Smooth muscle cell (in vitro differentiated cells): ENCODE measurements at regions not wholly inside any gene's neighbourhood (a gene's known extent, or its start where the extent isn't known, plus 50 kb on each side); places are given as distances from the start of the nearest gene placed in this dataset.

ENCODE experiments used
- DNase-seq: peaks from one replicate; lab custom pipeline; 2025; ENCODE audit not compliant: unreplicated experiment; lab: John Stamatoyannopoulos, UW
- H2AFZ ChIP-seq: fragments of 200-600 bp; sonication (generic); 2 replicates; pipeline ENCODE4 v1.6.0; 2016; ENCODE audit warnings: antibody characterized with exemption, low read depth, mild to moderate bottlenecking
- H3F3A ChIP-seq: fragments of 200-600 bp; sonication (generic); 2 replicates; pipeline ENCODE4 v1.6.0; 2017; ENCODE audit warnings: antibody characterized with exemption, low read depth
- H3K27ac ChIP-seq: fragments of 200-600 bp; sonication (generic); 2 replicates; pipeline ENCODE4 v1.5.1; 2016; ENCODE audit warnings: low read depth, mild to moderate bottlenecking
- H3K27me3 ChIP-seq: fragments of 200-600 bp; sonication (generic); 2 replicates; pipeline ENCODE4 v1.6.1; 2016; ENCODE audit warnings: low read depth, mild to moderate bottlenecking
- H3K36me3 ChIP-seq: fragments of 200-600 bp; sonication (generic); 2 replicates; pipeline ENCODE4 v1.5.1; 2016; ENCODE audit warnings: low read depth
- H3K4me1 ChIP-seq: fragments of 200-600 bp; sonication (generic); 2 replicates; pipeline ENCODE4 v1.5.1; 2016; ENCODE audit warnings: low read depth
- H3K4me2 ChIP-seq: fragments of 200-600 bp; sonication (generic); 2 replicates; pipeline ENCODE4 v1.6.0; 2016; ENCODE audit warnings: mild to moderate bottlenecking
- H3K4me3 ChIP-seq: fragments of 200-600 bp; sonication (generic); 2 replicates; pipeline ENCODE4 v1.5.1; 2016; ENCODE audit warnings: mild to moderate bottlenecking
- H3K79me2 ChIP-seq: fragments of 200-600 bp; sonication (generic); 2 replicates; pipeline ENCODE4 v1.6.0; 2016; ENCODE audit warnings: low read depth, mild to moderate bottlenecking
- H3K9ac ChIP-seq: fragments of 200-600 bp; sonication (generic); 2 replicates; pipeline ENCODE4 v1.6.0; 2016; ENCODE audit warnings: low read depth
- H3K9me3 ChIP-seq: fragments of 200-600 bp; sonication (generic); replicated peaks from 2 replicates; pipeline ENCODE4 v1.5.1; 2016; ENCODE audit warnings: low read depth
- H4K20me1 ChIP-seq: fragments of 200-600 bp; sonication (generic); 2 replicates; pipeline ENCODE4 v1.6.0; 2016; ENCODE audit warnings: low read depth
- WGBS: methylation state at CpG from one replicate; pipeline ENCODE4 v1.1.7; 2016; ENCODE audit warnings: low lambda C conversion rate; 5-methylcytosine and 5-hydroxymethylcytosine counted together
- TF ChIP-seq, protein P1 (sequence below): fragments of 200-600 bp; sonication (generic); IDR thresholded peaks from 2 replicates; pipeline ENCODE4 v1.5.1; 2017; ENCODE audit warnings: borderline replicate concordance, mild to moderate bottlenecking, antibody characterized with exemption; ENCODE audit not compliant: insufficient read depth, poor library complexity, severe bottlenecking

DNA sequence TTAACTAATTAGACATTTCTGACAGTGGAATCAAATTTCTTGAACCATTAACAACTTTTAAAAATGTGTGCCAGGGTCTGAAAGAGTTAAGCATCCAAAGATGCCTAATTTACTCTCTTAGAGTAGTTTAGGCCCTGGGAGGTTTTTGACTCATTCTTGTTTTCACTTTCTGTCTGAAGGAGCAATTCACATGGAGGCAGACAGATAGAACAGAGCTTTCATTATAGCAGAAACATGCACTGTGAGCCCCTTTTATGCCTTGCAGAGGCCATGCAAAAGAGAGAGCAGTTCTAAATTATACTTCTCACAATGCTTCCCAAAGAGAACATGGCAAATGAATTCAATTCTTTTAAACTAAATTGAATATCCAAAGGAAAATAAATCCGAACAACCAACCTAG is 554.8 kb downstream of the MFSD1 start:
- H3F3A ChIP-seq: no peaks in the 10 kb centered on the region
- no peaks in the 10 kb centered on the region for H3K27me3 ChIP-seq
- 81% methylated on average over 1 of the region's 1 CpG for WGBS

DNA sequence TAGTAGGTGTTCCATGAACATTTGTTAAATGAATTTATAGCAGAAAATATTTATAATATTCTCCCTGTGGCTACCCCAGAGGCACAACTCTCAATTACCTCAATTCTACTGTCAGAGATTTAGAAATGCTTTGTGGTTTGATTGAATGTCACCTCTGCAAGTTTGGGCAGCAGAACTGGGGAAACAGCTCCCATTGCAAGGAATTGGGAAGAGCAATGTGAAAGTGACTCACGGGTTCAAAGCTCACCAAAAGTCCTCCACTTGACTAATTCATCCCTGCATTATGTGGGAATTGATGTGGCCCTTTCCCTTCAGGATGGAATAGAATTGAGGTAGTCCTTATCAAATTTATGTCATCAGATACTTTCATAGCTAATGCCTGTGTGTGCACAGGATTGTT is 562.7 kb downstream of the MFSD1 start:
- WGBS: 72% methylated on average over 1 of the region's 1 CpG
- no peaks in the 10 kb centered on the region for H3K79me2 ChIP-seq
- H3K4me2 ChIP-seq: no peak overlapping the region
- no peak overlapping the region for H3K9ac ChIP-seq
- no peak overlapping the region for H2AFZ ChIP-seq
- H4K20me1 ChIP-seq: no peaks in the 10 kb centered on the region
- no peaks in the 10 kb centered on the region for H3K27me3 ChIP-seq
- H3K4me3 ChIP-seq: no peak overlapping the region
- no peaks in the 10 kb centered on the region for H3F3A ChIP-seq
- DNase-seq: no peak
- H3K36me3 ChIP-seq: no peaks in the 10 kb centered on the region
- TF ChIP-seq, protein P1, sequence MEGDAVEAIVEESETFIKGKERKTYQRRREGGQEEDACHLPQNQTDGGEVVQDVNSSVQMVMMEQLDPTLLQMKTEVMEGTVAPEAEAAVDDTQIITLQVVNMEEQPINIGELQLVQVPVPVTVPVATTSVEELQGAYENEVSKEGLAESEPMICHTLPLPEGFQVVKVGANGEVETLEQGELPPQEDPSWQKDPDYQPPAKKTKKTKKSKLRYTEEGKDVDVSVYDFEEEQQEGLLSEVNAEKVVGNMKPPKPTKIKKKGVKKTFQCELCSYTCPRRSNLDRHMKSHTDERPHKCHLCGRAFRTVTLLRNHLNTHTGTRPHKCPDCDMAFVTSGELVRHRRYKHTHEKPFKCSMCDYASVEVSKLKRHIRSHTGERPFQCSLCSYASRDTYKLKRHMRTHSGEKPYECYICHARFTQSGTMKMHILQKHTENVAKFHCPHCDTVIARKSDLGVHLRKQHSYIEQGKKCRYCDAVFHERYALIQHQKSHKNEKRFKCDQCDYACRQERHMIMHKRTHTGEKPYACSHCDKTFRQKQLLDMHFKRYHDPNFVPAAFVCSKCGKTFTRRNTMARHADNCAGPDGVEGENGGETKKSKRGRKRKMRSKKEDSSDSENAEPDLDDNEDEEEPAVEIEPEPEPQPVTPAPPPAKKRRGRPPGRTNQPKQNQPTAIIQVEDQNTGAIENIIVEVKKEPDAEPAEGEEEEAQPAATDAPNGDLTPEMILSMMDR: no peak
- no peak overlapping the region for H3K27ac ChIP-seq
- no peaks in the 10 kb centered on the region for H3K4me1 ChIP-seq
- no peaks in the 10 kb centered on the region for H3K9me3 ChIP-seq

More for the DNA sequence above, 554.8 kb downstream of the MFSD1 start:
- H4K20me1 ChIP-seq: no peaks in the 10 kb centered on the region
- no peak overlapping the region for H3K9ac ChIP-seq
- no peak overlapping the region for H3K4me3 ChIP-seq
- no peaks in the 10 kb centered on the region for H3K9me3 ChIP-seq
- H3K4me1 ChIP-seq: no peaks in the 10 kb centered on the region
- H2AFZ ChIP-seq: no peak overlapping the region
- TF ChIP-seq, protein P1: no peak
- no peaks in the 10 kb centered on the region for H3K79me2 ChIP-seq
- H3K36me3 ChIP-seq: no peaks in the 10 kb centered on the region
- H3K4me2 ChIP-seq: no peak overlapping the region
- no peak overlapping the region for H3K27ac ChIP-seq
- DNase-seq: no peak

DNA sequence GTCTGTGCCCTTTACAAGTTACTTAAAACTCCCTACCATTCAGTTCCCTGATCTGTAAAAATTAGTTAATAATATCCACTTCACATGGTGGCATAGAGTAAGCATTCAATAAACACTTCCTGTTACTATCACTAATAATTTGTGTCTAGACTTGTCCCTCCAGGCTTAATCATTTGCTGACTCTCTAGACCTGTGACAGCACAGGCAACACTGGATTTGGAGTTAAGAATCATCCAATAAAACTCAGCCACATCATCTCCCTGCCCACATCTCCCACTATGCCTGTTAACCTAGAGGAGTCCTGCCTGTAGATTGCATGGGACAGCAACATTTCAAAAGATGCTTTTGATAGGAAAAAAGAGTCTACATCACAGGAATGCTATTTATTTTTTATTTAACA is 564.6 kb downstream of the MFSD1 start:
- no peak overlapping the region for H3K4me2 ChIP-seq
- TF ChIP-seq, protein P1: no peak
- no peaks in the 10 kb centered on the region for H3K27me3 ChIP-seq
- H3F3A ChIP-seq: no peaks in the 10 kb centered on the region
- H3K27ac ChIP-seq: no peak overlapping the region
- DNase-seq: no peak
- no peaks in the 10 kb centered on the region for H3K9me3 ChIP-seq
- no peaks in the 10 kb centered on the region for H3K79me2 ChIP-seq
- no peaks in the 10 kb centered on the region for H4K20me1 ChIP-seq
- H3K4me1 ChIP-seq: no peaks in the 10 kb centered on the region
- no peak overlapping the region for H2AFZ ChIP-seq
- no peaks in the 10 kb centered on the region for H3K36me3 ChIP-seq
- no peak overlapping the region for H3K9ac ChIP-seq
- H3K4me3 ChIP-seq: no peak overlapping the region

DNA sequence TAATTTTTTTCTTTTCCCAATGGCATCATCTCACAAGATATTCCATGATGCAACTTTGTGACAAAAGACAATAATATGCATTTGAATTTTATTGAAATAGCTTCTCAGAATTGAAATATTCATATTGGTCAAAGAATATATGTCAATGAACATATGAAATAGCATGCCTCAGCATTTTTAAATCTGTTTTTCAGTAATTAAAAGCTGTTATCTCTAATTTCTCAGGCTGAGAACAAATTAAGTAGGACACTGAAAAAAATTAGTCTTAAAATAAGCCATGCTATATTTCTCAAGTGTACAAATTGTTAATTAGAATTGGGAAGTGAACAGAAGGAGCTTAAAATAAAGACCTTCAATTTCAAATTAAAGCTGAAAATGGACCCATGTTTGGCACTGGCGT is 570.1 kb downstream of the MFSD1 start:
- Histone ChIP-seq H3K9me3 (no peaks in the 10 kb centered on the region), H2AFZ (no peak overlapping the region), H3K27me3 (no peaks in the 10 kb centered on the region), H3K4me3 (no peak overlapping the region), H3K9ac (no peak overlapping the region), H3F3A (no peaks in the 10 kb centered on the region), H3K36me3 (no peaks in the 10 kb centered on the region), H3K27ac (no peak overlapping the region), H3K4me2 (no peak overlapping the region), H4K20me1 (no peaks in the 10 kb centered on the region), H3K79me2 (no peaks in the 10 kb centered on the region), H3K4me1 (no peaks in the 10 kb centered on the region)
- TF ChIP-seq, protein P1: no peak
- no peak for DNase-seq
- WGBS: 91% methylated on average over 1 of the region's 1 CpG
